GM19043 (cell line): ENCODE measurements at regions not wholly inside any gene's neighbourhood (a gene's known extent, or its start where the extent isn't known, plus 50 kb on each side); places are given as distances from the start of the nearest gene placed in this dataset.

ENCODE experiments used
- ATAC-seq: cut with Tn5 transposase; IDR thresholded peaks from one replicate; pipeline ENCODE4 v1.9.1; 2021; ENCODE audit warnings: low read depth; ENCODE audit not compliant: unreplicated experiment

DNA sequence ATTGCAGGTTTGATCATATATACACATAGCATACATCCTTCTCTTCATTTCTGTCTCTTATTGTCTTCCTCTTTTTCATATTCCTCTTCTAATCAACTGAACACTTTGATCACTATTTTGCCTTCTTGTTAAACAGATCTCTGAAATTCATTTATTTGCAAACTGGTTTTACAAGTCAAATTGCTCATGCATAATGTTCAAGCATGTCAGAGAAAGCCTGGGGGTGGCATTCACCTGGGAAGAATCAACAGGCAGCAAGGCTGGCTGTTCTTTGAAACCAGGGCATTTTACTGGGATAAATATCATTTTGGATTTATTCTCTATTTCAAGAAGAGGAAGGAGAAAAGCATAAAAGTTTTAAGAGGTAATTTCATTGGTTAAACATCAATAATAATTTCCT lies 66.9 kb upstream of the LRATD1 start:
- ATAC-seq = no peak

DNA sequence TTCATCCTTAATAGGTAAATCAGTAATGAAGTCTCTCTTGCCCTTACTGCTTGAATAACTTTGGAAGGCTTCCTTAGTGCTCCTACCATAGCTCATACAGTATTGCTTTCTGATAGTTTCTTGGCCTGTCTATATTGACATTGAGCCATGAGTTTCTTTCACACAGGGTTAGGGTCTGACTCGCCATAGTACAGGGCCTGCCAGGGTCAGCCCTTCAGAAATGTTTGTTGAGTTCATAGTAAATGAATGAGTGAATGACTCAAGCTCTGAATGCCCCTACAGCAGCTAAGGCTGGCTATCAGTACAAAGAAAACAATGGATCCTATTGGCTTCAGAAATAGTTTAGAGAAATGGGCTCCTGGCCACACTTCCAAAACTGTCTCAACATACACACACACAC lies 65.0 kb upstream of the LRATD1 start:
- ATAC-seq = no peak

DNA sequence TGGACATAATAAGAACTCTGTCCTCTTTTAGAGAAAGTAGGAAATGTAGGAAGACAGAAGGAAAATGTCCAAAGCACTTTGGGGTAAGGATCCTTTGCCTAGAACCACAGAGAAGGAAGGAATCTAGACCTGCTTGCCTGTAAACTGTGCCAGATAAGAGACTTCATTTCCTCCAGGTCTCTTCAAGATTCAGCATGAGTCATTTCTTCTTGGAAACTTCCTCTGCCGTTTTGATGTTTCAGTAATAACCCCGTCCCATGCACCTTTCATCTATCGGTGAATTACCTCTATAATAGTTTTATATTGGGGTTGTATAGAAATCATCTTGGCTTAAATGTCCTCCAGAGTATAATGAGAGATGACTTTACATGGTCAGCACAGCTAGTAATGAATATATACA lies 63.2 kb upstream of the LRATD1 start:
- no peak for ATAC-seq

- ATAC-seq = no peak
These were observed 59.9 kb upstream of the LRATD1 start for GRCh38 chr2:14572633-14573032.

DNA sequence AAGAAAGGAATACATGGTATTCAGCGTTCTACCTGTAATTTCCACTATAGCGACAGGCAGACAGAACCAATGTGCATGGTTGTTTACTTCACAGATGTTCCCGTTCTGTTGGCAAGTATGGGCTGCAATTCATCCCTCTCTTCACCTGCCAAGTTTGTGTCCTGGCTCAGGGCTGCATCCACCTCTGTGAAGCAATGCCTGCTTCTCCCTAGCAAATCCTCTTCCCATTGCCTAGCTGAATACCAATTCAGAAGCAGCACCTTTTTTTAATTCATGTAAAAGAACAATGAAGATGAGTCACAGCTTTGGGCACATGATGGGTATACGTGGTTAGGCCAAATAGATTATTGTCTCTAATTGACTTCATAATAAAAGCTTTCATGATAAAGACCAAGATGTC lies 54.7 kb upstream of the LRATD1 start:
- ATAC-seq = no peak
